ENCODE measurements at regions not wholly inside any gene's neighbourhood (a gene's known extent, or its start where the extent isn't known, plus 50 kb on each side); places are given as distances from the start of the nearest gene placed in this dataset.
A peak's percentile ranks its signal among the peaks of the same experiment; 100 is the strongest.

- peaks cover 6 to 8% of the 10 kb centered on the region in 2 donors for H3K4me1 ChIP-seq (ENCODE audit: control insufficient read depth in 1 of 2, insufficient read depth in 2 of 2, low read length in 2 of 2)
- H4K20me1 ChIP-seq (ENCODE audit: insufficient read depth, low read length): no peaks in the 10 kb centered on the region
- H3K9ac ChIP-seq (ENCODE audit: insufficient read depth, low read length, poor library complexity, severe bottlenecking): no peak overlapping the region
- H3K36me3 ChIP-seq (replicated peaks in 1 of 2; ENCODE audit: control insufficient read depth in 1 of 2, insufficient read depth in 2 of 2, low read length in 2 of 2): no peaks in the 10 kb centered on the region
- no peak for TF ChIP-seq CTCF (IDR thresholded peaks at IDR 0.05)
- H3K27ac ChIP-seq (ENCODE audit: low read depth in 1 of 2, low read length in 2 of 2): no peak overlapping the region
- no peak overlapping the region for H3K4me2 ChIP-seq (replicated peaks; ENCODE audit: extremely low read depth, low read length, poor library complexity, severe bottlenecking)
- no peak overlapping the region for H3K4me3 ChIP-seq (replicated peaks in 1 of 3; ENCODE audit: low read depth in 2 of 3, low read length in 3 of 3)
- H3K4me3 Mint-ChIP-seq: no peak overlapping the region
- H3K27me3 ChIP-seq (ENCODE audit: control insufficient read depth in 2 of 2, insufficient read depth in 2 of 2, low read length in 2 of 2): no peaks in the 10 kb centered on the region
- no CpG with 5 or more reads among the region's 4 CpGs for WGBS (ENCODE audit: insufficient coverage)
- peaks cover 2 to 3% (median 3%) of the 10 kb centered on the region in 3 donors for H3K27me3 Mint-ChIP-seq (ENCODE audit: low read depth in 3 of 3)
- no peaks in the 10 kb centered on the region for H3K9me3 ChIP-seq (replicated peaks in 1 of 2; ENCODE audit: control insufficient read depth in 1 of 2, insufficient read depth in 1 of 2, low read length in 2 of 2)
- H3K27ac Mint-ChIP-seq: peak overlapping the region in 1 of 7 donors; percentile 43
- no peaks in the 10 kb centered on the region for H3K36me3 Mint-ChIP-seq
- no peak overlapping the region for H2AFZ ChIP-seq (ENCODE audit: insufficient read depth, low read depth, low read length, poor library complexity, severe bottlenecking)
- peaks cover 15% of the 10 kb centered on the region for H3K4me1 Mint-ChIP-seq
- intact Hi-C loops (cut with micrococcal nuclease): no loop called here
- no peaks in the 10 kb centered on the region for H3K79me2 ChIP-seq (ENCODE audit: insufficient read depth, low read length)
- peaks cover 0 to 3% (median 2%) of the 10 kb centered on the region in 7 donors for H3K9me3 Mint-ChIP-seq
- DNase-seq: no peak
Measured at GRCh38 chr13:77417897-77418296, 91.0 kb upstream of the MYCBP2 start.

GRCh38 chr13:77416666-77417212 is 89.8 kb upstream of the MYCBP2 start:
- H3K4me1 ChIP-seq (ENCODE audit: control insufficient read depth in 1 of 2, insufficient read depth in 2 of 2, low read length in 2 of 2): peaks cover 6 to 8% of the 10 kb centered on the region in 2 donors
- no peak overlapping the region for H2AFZ ChIP-seq (ENCODE audit: insufficient read depth, low read depth, low read length, poor library complexity, severe bottlenecking)
- no peak overlapping the region for H3K9ac ChIP-seq (ENCODE audit: insufficient read depth, low read length, poor library complexity, severe bottlenecking)
- H3K4me1 Mint-ChIP-seq: peaks cover 15% of the 10 kb centered on the region
- no peaks in the 10 kb centered on the region for H3K36me3 Mint-ChIP-seq
- DNase-seq: no peak
- H3K79me2 ChIP-seq (ENCODE audit: insufficient read depth, low read length): no peaks in the 10 kb centered on the region
- H3K4me3 ChIP-seq (replicated peaks in 1 of 3; ENCODE audit: low read depth in 2 of 3, low read length in 3 of 3): no peak overlapping the region
- peak overlapping the region in 1 of 2 donors; percentile 24 for H3K4me3 Mint-ChIP-seq
- peaks cover 0 to 3% (median 2%) of the 10 kb centered on the region in 7 donors for H3K9me3 Mint-ChIP-seq
- H3K9me3 ChIP-seq (replicated peaks in 1 of 2; ENCODE audit: control insufficient read depth in 1 of 2, insufficient read depth in 1 of 2, low read length in 2 of 2): no peaks in the 10 kb centered on the region
- no peak overlapping the region for H3K4me2 ChIP-seq (replicated peaks; ENCODE audit: extremely low read depth, low read length, poor library complexity, severe bottlenecking)
- H3K27me3 ChIP-seq (ENCODE audit: control insufficient read depth in 2 of 2, insufficient read depth in 2 of 2, low read length in 2 of 2): no peaks in the 10 kb centered on the region
- no CpG with 5 or more reads among the region's 6 CpGs for WGBS (ENCODE audit: insufficient coverage)
- intact Hi-C loops (cut with micrococcal nuclease): no loop called here
- H3K27ac Mint-ChIP-seq: no peak overlapping the region
- no peaks in the 10 kb centered on the region for H3K36me3 ChIP-seq (replicated peaks in 1 of 2; ENCODE audit: control insufficient read depth in 1 of 2, insufficient read depth in 2 of 2, low read length in 2 of 2)
- no peaks in the 10 kb centered on the region for H4K20me1 ChIP-seq (ENCODE audit: insufficient read depth, low read length)
- peaks cover 2 to 3% (median 3%) of the 10 kb centered on the region in 3 donors for H3K27me3 Mint-ChIP-seq (ENCODE audit: low read depth in 3 of 3)
- H3K27ac ChIP-seq (ENCODE audit: low read depth in 1 of 2, low read length in 2 of 2): no peak overlapping the region
- TF ChIP-seq CTCF (IDR thresholded peaks at IDR 0.05): no peak

Measured in CD14-positive monocyte (primary cell).